ENCODE measurements at regions not wholly inside any gene's neighbourhood (a gene's known extent, or its start where the extent isn't known, plus 50 kb on each side); places are given as distances from the start of the nearest gene placed in this dataset.

DNA sequence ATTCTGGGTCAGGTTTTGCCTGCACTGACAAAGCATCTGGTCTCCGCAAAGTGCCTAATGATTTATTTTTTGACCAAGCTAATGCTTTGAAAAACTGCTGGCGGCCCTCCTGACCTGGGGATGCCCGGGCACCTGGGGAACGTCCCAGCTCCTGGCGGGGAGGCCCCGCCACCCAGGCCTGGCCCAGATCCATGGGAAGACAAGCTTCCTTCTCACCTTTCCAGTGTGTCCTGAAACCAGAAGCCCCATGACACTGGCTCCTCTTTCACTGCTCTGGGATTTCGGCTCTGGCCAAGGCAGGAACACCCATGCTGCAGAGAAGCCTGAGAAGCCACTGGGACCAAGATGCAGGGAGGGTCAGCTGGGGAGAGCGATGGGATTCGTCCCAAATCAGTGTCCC is 144.1 kb downstream of the SEC61B start:
- no peak for DNase-seq (ENCODE audit: extremely low read depth, low read depth)
- TF ChIP-seq, protein P1, sequence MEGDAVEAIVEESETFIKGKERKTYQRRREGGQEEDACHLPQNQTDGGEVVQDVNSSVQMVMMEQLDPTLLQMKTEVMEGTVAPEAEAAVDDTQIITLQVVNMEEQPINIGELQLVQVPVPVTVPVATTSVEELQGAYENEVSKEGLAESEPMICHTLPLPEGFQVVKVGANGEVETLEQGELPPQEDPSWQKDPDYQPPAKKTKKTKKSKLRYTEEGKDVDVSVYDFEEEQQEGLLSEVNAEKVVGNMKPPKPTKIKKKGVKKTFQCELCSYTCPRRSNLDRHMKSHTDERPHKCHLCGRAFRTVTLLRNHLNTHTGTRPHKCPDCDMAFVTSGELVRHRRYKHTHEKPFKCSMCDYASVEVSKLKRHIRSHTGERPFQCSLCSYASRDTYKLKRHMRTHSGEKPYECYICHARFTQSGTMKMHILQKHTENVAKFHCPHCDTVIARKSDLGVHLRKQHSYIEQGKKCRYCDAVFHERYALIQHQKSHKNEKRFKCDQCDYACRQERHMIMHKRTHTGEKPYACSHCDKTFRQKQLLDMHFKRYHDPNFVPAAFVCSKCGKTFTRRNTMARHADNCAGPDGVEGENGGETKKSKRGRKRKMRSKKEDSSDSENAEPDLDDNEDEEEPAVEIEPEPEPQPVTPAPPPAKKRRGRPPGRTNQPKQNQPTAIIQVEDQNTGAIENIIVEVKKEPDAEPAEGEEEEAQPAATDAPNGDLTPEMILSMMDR (IDR thresholded peaks at IDR 0.05; ENCODE audit: low read depth, low read length), result no peak

DNA sequence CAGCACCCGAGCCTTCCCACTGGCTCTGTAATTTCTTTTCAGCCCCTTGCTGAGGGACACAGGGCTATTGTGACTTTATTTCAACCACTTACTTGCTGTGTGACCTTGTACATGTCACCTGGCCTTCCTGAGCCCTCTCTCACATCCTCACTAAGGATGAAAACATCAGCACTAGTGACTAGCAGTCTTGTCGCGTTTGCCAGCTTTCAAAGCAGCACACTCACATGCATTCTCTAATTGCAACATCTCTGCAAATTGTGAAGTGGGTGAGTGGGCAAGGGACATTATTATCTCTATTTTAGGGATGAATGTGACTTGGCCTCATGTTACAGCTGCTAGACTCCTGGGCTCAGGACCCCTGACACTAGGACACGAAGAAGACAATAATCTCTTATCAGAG is 144.5 kb downstream of the SEC61B start:
- DNase-seq (ENCODE audit: extremely low read depth, low read depth), result no peak
- TF ChIP-seq, protein P1 (IDR thresholded peaks at IDR 0.05; ENCODE audit: low read depth, low read length), result no peak

DNA sequence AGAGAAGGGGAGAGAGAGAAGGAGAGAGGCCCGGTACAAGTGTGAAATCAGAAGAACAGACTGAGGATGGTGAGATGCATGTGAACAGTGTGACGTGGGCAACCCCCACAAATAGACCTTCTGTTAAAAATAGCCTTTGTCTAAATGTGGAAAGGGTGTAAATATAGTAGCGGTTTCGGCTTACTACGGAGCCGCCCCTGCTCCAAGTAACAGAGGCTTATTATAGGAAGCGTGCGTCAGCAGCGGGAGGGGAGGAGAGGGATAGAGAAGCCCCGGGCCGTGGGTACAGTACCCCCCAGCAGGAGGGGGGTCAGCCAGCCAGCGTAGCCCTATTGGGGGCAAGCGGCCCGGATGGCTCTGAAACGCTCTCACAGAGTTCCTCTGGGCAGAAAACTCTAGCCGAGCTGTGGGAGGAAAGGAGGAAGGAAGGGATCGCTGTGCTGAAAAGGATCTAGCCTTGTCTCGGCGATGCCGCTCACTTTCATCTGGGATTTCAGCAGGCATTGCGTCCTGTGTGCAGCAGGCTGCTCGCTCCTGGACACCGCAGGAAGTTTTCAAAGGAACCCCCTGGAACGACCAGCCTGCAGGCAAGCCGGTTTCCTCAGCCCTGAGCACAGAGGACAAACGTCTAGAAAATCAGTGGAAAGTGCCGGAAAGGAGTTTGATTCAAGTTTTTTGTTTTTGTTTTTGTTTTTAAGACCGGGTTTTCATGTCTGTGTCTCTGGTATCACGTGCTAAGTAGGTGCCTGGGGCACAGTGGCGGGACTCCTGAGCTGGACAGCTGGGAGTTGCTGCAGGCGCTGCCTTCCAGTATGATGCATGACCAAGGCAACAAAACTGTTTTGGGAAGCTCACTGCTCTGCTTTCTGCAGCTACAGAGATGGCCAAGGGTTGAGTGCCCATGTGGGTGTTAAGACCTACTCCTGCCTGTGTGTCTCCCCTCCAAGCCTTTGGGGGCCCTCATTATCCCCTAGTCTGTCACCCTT is 146.6 kb downstream of the SEC61B start:
- DNase-seq (ENCODE audit: extremely low read depth, low read depth), result peak; percentile 57
- TF ChIP-seq, protein P1 (IDR thresholded peaks at IDR 0.05; ENCODE audit: low read depth, low read length), result no peak

DNA sequence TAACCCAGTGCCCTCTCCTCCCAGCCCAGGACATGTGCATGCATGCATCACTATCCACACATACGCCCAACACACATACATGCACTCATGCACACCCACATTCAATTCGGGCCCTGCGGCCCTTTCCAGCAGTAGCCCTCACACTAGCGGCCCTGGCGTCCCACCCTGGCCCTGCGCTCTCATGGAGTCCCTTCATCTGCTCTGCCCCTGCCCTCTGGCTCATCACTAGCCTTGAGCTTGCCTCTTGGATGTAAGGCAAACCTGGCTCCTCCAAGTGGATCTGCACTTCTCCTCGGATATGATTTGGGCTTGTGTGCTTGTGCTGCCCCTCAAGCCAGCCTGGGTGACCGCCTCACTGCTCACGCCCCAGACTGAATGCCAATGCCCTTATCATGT is 147.2 kb downstream of the SEC61B start:
- DNase-seq (ENCODE audit: extremely low read depth, low read depth), result no peak
- TF ChIP-seq, protein P1 (IDR thresholded peaks at IDR 0.05; ENCODE audit: low read depth, low read length), result no peak

DNA sequence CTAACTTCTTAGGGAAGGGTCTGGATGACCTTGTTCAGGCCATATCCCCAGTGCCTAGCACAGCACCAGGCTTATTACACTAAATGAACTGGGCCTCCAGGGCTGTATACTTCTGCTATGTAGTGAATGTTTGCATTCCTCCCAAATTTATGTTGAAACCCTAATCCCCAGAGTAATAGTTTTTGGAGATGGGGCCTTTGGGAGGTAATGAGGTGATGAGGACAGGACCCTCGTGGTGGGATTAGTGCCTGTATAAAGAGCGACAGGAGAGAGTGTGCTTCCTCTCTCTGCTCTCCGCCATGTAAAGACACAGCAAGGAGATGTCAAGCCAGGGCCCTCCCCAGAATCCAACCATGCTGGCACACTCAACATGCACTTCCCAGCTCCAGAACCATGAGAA is 148.3 kb downstream of the SEC61B start:
- TF ChIP-seq, protein P1 (IDR thresholded peaks at IDR 0.05; ENCODE audit: low read depth, low read length), result no peak
- DNase-seq (ENCODE audit: extremely low read depth, low read depth), result no peak

DNA sequence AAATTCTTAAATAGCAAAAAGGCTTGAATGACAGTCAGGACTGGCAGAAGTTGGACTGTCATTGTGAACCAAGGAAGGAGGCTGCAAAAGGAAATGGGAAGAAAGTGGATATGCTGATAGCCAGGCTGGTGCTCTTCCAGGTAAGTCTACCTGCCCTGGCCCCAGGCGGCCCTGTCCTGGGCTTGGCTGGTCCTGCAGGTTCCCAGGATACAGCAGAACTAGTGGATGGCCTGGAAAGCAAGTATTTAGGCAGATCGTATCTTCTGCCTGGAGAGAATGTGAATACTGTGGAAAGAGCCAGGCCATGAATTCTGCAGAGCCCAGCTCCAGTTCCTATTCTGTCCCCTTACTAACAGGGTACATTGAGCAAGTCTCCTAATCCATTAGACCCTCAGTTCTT is 149.3 kb downstream of the SEC61B start:
- TF ChIP-seq, protein P1 (IDR thresholded peaks at IDR 0.05; ENCODE audit: low read depth, low read length), result no peak
- DNase-seq (ENCODE audit: extremely low read depth, low read depth), result no peak

DNA sequence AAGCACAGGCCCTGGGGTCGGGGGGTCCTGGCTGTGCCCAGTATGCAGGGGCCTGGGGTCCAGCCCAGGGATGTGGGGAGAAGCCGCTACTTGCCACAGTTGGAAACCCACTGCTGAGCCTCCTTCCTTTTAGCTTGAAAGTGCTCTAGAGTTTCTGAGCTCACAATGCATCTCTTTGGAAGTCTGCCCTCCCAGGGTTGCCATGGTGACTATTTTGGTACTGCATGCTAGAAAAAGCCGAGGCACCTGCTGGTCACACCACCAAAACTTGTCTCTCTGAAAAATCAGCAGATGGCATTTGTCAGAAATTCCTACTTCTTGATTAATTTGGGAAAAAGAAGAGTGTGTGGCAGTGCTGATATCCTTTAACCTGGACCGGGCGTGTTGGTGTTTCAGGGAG is 151.8 kb downstream of the SEC61B start:
- TF ChIP-seq, protein P1 (IDR thresholded peaks at IDR 0.05; ENCODE audit: low read depth, low read length), result no peak
- no peak for DNase-seq (ENCODE audit: extremely low read depth, low read depth)
